Ishikawa (cell line): ENCODE measurements at regions not wholly inside any gene's neighbourhood (a gene's known extent, or its start where the extent isn't known, plus 50 kb on each side); places are given as distances from the start of the nearest gene placed in this dataset.

Experiments
- CEBPB ChIP-seq: IDR thresholded peaks from 2 replicates; pipeline ENCODE4 v1.6.1; 2012
- CREB1 ChIP-seq: IDR thresholded peaks from 2 replicates; pipeline ENCODE4 v1.6.1; 2012; ENCODE audit warnings: low read depth
- EGR1 ChIP-seq: IDR thresholded peaks from 2 replicates; pipeline ENCODE4 v1.6.1; 2012
- EP300 ChIP-seq: IDR thresholded peaks from 2 replicates; pipeline ENCODE4 v1.6.1; 2012; ENCODE audit warnings: borderline replicate concordance
- FOXM1 ChIP-seq: IDR thresholded peaks from 2 replicates; pipeline ENCODE4 v1.6.1; 2012; ENCODE audit warnings: low read depth, borderline replicate concordance
- NFIC ChIP-seq: IDR thresholded peaks from 2 replicates; pipeline ENCODE4 v1.6.1; 2012
- RAD21 ChIP-seq: IDR thresholded peaks from 2 replicates; pipeline ENCODE4 v1.6.1; 2012; ENCODE audit warnings: low read depth
- REST ChIP-seq: IDR thresholded peaks from 2 replicates; pipeline ENCODE4 v1.6.1; 2012; ENCODE audit warnings: low read depth, mild to moderate bottlenecking
- TAF1 ChIP-seq: IDR thresholded peaks from 2 replicates; pipeline ENCODE4 v1.6.1; 2012; ENCODE audit warnings: low read depth, mild to moderate bottlenecking
- TCF12 ChIP-seq: IDR thresholded peaks from 2 replicates; pipeline ENCODE4 v1.6.1; 2012; ENCODE audit warnings: low read depth
- TEAD4 ChIP-seq: IDR thresholded peaks from 2 replicates; pipeline ENCODE4 v1.6.1; 2012
- YY1 ChIP-seq: IDR thresholded peaks from 2 replicates; pipeline ENCODE4 v1.6.1; 2012; ENCODE audit warnings: low read depth
- ZBTB7A ChIP-seq: IDR thresholded peaks from 2 replicates; pipeline ENCODE4 v1.6.1; 2012; ENCODE audit warnings: low read depth
- TF ChIP-seq, protein P1 (sequence below): IDR thresholded peaks from 2 replicates; pipeline ENCODE4 v1.6.1; 2012
- TF ChIP-seq, protein P2 (sequence below): IDR thresholded peaks from 2 replicates; pipeline ENCODE4 v1.6.1; 2012

- no peak for TF ChIP-seq EP300
- TF ChIP-seq FOXM1: no peak
- no peak for TF ChIP-seq RAD21
- TF ChIP-seq, protein P1, sequence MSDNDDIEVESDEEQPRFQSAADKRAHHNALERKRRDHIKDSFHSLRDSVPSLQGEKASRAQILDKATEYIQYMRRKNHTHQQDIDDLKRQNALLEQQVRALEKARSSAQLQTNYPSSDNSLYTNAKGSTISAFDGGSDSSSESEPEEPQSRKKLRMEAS: no peak
- TF ChIP-seq TEAD4: no peak
- no peak for TF ChIP-seq CEBPB
- no peak for TF ChIP-seq REST
- TF ChIP-seq TAF1: no peak
Observed at GRCh38 chr4:178809921-178810320, 1367.7 kb upstream of the AGA start.

DNA sequence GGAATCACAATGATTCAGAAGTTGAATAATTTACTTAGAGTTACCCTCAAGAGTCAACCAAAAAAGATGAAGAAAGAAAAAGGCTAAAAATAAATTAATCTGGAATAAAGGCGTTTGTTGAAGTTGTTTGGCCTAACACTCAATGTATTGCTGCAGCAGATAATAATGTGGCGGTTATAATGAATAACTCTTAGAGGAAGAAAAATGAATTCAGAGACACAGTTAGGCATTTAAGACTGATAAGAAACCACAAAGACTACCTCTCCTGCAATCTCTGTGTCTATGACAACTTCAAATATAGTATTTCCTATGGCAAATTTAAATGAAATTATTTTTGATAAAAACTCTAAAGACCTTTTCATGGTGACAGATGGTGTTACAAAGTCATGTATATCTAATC is 1369.1 kb upstream of the AGA start:
- TF ChIP-seq TAF1 (no peak), ZBTB7A (no peak), CREB1 (no peak), EP300 (no peak), REST (no peak), TEAD4 (no peak), YY1 (no peak)
- TF ChIP-seq, protein P2, sequence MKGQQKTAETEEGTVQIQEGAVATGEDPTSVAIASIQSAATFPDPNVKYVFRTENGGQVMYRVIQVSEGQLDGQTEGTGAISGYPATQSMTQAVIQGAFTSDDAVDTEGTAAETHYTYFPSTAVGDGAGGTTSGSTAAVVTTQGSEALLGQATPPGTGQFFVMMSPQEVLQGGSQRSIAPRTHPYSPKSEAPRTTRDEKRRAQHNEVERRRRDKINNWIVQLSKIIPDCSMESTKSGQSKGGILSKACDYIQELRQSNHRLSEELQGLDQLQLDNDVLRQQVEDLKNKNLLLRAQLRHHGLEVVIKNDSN: no peak
- TF ChIP-seq, protein P1: no peak

DNA sequence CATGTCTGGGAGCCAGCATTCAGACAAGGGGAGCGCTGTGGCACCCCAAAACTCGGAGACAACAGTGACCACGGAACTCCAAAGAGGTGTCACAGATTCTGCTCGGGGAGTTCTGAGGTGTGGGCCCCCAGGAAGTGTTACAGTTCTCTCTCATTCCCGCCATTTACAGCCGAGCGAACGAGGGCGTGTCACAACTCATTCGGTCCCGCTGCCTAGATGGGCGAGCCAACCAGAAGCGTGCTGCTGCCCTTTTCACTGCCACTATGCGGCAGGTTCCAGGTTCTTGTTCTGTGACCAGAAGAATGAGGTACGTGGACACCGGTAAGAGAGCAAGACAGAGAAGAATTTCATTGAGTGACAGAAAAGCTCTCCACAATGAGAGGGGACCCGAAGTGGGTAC is 1370.6 kb upstream of the AGA start:
- TF ChIP-seq ZBTB7A (no peak), CEBPB (no peak), YY1 (no peak)

GRCh38 chr4:178814908-178815307 is 1372.7 kb upstream of the AGA start:
- TF ChIP-seq NFIC: no peak
- TF ChIP-seq CREB1: no peak
- no peak for TF ChIP-seq EP300

GRCh38 chr4:178823673-178824295 is 1381.5 kb upstream of the AGA start:
- TF ChIP-seq, protein P1: no peak
- no peak for TF ChIP-seq EP300

DNA sequence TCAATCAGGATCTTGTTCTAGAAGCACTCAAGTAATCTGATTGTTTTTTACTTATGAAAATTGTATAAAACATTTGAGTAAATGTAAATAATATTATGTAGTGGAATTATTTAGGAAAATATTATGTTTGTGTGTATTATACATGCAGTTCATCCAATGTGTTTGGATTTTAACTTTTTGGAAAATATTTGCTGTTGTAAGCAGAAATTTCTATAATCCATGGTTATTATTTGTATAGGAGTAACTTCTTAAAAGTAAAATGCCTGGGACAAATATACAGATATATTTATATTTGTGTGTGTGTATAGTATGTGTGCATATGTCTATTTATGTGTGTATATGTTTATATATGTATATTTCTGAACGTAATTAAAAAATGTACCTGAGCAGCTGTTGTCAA is 1394.6 kb upstream of the AGA start:
- TF ChIP-seq CEBPB (no peak), RAD21 (no peak), EP300 (no peak), ZBTB7A (no peak), TCF12 (no peak), EGR1 (no peak), YY1 (no peak), TAF1 (no peak), CREB1 (no peak), TEAD4 (no peak)
- TF ChIP-seq, protein P1: no peak

GRCh38 chr4:178838776-178839175 is 1396.5 kb upstream of the AGA start:
- TF ChIP-seq TEAD4 (no peak), YY1 (no peak), NFIC (no peak), REST (no peak), CEBPB (no peak)
- TF ChIP-seq, protein P2: no peak
